Coronary artery (tissue), 2 donors: ENCODE measurements at regions not wholly inside any gene's neighbourhood (a gene's known extent, or its start where the extent isn't known, plus 50 kb on each side); places are given as distances from the start of the nearest gene placed in this dataset.
"Not testable (repeated sequence)": the region's sequence is repeated elsewhere in the genome, so short reads cannot be mapped to it uniquely, and the experiment has no call there.

Experiments used
- DNase-seq: peaks from one replicate; pipeline ENCODE4 v3.0.0-alpha.2; 2017; ENCODE audit warnings: low spot score
- H3K27ac ChIP-seq, 2 donors: fragments of 200-600 bp; sonication (generic); one replicate each; pipeline ENCODE4 v1.5.1; 2016 to 2019
- H3K4me3 ChIP-seq: fragments of 200-600 bp; sonication (generic); 2 replicates; pipeline ENCODE4 v1.5.1; 2016; ENCODE audit warnings: mild to moderate bottlenecking, moderate library complexity
- TF ChIP-seq, protein P1 (sequence below): fragments of 200-600 bp; sonication (generic); IDR thresholded peaks from one replicate; pipeline ENCODE4 v1.5.1; 2019; ENCODE audit warnings: antibody characterized with exemption

DNA sequence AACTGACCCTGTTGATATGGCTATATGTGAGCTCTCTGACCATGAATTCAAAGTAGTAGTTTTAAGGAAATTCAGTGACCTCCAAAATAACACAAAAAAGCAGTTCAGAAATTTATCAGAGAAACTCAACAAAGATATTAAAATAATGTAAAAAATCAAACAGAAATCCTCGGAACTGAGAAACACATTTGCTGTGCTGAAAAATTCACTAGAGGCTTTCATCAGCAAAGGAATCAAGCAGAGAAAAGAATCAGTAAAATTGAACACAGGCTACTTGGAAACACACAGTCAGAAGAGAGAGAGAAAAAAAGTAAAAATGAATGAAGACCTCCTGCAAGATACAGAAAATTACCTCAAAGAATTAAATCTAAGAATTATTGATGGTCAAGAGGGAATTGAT, 417.2 kb downstream of the TMEM232 start:
- TF ChIP-seq, protein P1, sequence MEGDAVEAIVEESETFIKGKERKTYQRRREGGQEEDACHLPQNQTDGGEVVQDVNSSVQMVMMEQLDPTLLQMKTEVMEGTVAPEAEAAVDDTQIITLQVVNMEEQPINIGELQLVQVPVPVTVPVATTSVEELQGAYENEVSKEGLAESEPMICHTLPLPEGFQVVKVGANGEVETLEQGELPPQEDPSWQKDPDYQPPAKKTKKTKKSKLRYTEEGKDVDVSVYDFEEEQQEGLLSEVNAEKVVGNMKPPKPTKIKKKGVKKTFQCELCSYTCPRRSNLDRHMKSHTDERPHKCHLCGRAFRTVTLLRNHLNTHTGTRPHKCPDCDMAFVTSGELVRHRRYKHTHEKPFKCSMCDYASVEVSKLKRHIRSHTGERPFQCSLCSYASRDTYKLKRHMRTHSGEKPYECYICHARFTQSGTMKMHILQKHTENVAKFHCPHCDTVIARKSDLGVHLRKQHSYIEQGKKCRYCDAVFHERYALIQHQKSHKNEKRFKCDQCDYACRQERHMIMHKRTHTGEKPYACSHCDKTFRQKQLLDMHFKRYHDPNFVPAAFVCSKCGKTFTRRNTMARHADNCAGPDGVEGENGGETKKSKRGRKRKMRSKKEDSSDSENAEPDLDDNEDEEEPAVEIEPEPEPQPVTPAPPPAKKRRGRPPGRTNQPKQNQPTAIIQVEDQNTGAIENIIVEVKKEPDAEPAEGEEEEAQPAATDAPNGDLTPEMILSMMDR = no peak
- Histone ChIP-seq H3K4me3 (no peak overlapping the region), H3K27ac (no peak overlapping the region)
- no peak for DNase-seq

DNA sequence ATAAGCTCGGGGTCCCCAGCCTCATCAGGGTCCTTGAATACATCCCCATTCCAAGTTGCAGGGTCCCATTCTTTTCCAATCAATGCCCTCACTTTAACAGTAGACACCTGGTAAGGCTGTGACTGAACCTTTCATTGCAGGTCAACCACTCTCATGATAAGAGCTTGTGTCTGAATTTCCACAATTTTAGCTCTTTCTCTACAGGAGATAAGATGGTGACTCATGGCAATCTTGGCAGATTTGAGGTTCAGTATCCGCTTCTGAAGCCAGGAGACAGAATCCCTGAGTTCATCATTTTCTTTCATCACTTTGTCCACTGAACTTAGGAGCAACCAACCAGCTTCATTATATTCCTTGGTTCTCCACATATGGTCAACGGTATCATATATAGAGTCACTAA, 409.9 kb downstream of the TMEM232 start:
- DNase-seq, H3K27ac ChIP-seq, H3K4me3 ChIP-seq: not testable (repeated sequence)

DNA sequence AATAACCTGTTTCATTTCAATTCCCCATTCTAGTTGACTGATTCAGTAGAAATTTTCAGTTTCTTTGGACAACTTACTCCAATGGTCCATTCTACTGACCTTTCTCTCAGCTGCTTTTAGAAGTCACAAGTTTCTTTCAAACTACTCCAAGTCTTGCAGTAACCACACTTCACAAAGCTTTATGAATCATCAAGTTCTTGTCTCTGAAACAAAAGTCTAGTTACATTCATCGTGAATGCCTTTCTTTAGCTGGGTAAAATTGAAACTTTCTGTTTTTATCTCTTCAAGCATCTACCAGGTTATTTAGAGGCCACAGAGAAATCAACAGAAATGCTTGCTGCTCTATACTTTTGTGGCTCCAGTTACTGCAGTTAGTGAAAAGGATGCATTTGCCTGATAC, 405.4 kb downstream of the TMEM232 start:
- Histone ChIP-seq H3K4me3 (no peak overlapping the region), H3K27ac (no peak overlapping the region)
- DNase-seq = no peak
- TF ChIP-seq, protein P1 = no peak

DNA sequence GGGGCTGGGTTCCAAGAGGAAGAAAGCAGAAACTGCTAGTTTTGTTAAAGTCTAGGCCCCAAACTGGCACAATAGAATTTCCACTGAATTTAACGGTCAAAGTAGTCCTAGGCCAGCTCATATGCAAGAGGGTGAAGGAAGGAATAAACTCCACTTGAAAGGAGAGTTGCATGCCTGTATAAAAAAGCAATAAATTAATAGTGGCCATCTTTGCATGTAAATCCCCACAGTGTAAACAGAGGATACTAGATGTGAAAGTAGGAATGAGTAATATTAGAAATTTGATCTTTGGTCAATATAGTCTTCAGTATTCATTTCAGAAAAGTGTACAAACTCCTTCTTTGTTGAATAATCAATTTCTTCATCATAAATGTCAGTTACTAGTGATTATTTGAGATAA, 403.1 kb downstream of the TMEM232 start:
- no peak overlapping the region for H3K4me3 ChIP-seq
- TF ChIP-seq, protein P1 = no peak
- no peak for DNase-seq
- H3K27ac ChIP-seq = no peak overlapping the region

DNA sequence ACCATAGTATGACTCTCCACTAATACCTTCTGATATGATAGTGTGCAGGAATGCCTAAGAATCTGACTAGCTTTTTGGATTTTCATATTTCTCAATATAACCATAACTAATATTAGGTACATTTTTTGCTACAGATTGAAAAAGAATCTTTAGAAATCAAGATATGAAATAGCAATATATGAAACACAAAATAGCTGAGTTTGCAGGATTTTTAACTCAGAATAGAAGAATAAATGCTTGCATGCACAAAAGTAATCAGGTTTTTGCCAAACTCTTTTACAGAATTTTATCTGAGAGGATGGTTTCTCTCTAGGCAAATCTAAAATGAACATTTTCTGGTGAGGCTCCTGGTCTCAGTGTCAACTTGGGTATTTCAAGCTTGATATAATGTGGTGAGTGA, 402.6 kb downstream of the TMEM232 start:
- H3K4me3 ChIP-seq = no peak overlapping the region
- no peak overlapping the region for H3K27ac ChIP-seq
- DNase-seq = no peak
- TF ChIP-seq, protein P1 = no peak

DNA sequence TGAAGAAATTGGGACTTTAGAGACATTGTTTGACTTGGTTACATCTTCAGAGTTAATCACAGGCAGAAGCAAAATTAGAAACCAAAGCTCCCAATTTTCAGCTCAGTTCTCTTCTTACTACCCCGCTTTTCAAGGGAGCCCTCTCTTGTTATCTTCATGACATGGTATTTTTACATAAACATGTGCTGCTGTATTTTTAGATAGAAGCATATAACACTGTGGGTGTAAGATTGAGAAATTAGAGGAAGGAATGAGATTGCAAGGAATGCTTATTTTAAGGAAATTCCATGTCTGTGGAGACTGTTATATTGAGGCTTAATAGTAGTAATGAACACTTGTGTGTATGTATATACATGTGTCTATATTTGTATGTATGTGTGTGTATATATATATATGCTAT, 401.6 kb downstream of the TMEM232 start:
- Histone ChIP-seq H3K4me3 (no peak overlapping the region), H3K27ac (no peak overlapping the region)
- no peak for DNase-seq
- TF ChIP-seq, protein P1 = no peak

DNA sequence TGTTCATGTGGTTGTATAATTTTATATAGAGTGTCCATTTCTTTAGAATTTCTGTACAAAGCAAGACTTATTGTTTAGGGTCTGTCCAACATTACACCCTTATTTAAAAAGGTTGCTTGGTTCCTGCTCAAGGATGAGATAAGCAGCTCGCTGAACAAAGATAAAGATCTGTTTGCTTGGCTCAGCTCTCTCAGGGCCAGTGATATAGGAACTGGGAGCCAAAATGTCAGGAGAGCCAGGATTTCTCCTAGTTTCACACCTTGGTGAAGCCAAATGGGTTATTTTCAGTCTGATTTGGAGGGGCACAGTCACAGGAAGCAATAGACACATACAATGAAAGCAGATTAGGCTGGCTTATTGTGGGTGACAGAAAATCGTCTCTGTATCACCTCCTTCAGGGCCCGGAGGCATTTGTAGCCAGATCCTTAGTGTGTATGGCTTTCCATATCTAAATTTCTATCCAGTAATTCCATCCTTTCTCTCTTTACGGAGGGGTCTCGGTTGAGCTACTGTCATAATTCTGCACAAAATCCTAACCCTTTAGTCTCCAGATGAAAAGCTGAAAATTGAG, 396.4 kb downstream of the TMEM232 start:
- H3K4me3 ChIP-seq = no peak overlapping the region
- H3K27ac ChIP-seq = no peak overlapping the region
- TF ChIP-seq, protein P1 = no peak
- no peak for DNase-seq

DNA sequence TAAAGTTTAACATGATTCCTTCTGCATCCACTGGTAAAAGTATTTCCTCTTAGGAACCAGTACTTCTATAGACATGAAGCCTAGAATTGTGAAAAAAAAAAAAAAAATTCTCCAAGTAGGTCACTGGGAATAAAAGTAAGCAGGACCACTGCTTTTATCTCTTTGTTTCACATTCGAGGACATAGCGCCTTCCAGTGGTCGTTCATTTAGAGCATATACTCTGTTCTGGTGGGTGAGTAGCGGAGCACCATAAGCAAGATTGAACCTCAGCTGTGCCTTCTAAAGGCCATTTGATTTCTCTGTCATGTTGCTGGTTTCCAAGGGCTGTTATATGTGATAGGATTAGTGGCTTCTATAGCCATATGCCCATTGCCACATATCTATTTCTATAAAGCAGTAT, 393.1 kb downstream of the TMEM232 start:
- TF ChIP-seq, protein P1 = no peak
- DNase-seq = no peak
- no peak overlapping the region for H3K27ac ChIP-seq
- H3K4me3 ChIP-seq = no peak overlapping the region
